ENCODE measurements at regions not wholly inside any gene's neighbourhood (a gene's known extent, or its start where the extent isn't known, plus 50 kb on each side); places are given as distances from the start of the nearest gene placed in this dataset.

DNA sequence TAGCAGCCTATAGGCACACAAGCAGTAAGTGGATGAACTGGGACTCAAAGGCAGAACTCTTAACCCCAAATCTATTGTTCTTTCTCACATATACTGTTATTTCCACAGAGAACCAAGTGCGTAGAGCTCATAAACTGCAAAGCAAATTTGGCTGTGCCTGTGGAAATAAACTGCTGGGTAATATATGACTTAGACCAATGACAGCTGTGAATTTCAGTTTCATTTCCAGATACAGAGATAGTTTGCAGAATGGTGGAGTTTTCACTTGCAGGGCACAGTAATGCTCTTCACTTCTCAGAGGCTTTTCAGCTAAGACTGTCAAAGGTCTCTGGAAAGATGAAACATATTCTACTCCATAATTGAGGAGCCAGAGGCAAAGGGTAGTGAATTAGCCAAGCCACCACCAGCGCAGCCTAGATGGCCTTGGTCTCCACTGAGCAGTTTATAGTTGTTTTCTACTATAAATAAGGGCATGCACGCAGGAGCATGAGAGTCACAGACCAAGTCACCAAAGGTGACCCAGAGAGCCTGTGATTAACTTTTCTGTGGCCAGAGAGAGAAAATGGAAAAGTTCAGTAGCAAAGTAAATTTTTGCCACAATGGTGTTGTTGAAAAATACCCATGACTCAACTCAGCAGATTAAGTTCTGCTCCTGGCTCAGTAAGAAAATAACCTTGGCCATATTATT, 180.7 kb upstream of the GRM7 start:
- TF ChIP-seq RARB (CRISPR knock-in tag; IDR thresholded peaks at IDR 0.05) (no peak), TOX (CRISPR knock-in tag; IDR thresholded peaks at IDR 0.05; ENCODE audit: borderline replicate concordance) (no peak)
- TF ChIP-seq, protein P1, sequence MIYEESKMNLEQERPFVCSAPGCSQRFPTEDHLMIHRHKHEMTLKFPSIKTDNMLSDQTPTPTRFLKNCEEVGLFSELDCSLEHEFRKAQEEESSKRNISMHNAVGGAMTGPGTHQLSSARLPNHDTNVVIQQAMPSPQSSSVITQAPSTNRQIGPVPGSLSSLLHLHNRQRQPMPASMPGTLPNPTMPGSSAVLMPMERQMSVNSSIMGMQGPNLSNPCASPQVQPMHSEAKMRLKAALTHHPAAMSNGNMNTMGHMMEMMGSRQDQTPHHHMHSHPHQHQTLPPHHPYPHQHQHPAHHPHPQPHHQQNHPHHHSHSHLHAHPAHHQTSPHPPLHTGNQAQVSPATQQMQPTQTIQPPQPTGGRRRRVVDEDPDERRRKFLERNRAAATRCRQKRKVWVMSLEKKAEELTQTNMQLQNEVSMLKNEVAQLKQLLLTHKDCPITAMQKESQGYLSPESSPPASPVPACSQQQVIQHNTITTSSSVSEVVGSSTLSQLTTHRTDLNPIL (CRISPR knock-in tag; IDR thresholded peaks at IDR 0.05; ENCODE audit: low read depth) = no peak
